CD4-positive, alpha-beta memory T cell (primary cell): ENCODE measurements at regions not wholly inside any gene's neighbourhood (a gene's known extent, or its start where the extent isn't known, plus 50 kb on each side); places are given as distances from the start of the nearest gene placed in this dataset.

Experiments used
- CTCF ChIA-PET: fragments of 350-600 bp; sonication (Branson Sonifier 250); formaldehyde crosslinking; loops from one replicate; lab custom pipeline; 2021; ENCODE audit warnings: inconsistent platforms; ENCODE audit not compliant: partially characterized antibody; lab: Charles Lee
- POLR2A ChIA-PET: fragments of 350-600 bp; sonication (Branson Sonifier 250); formaldehyde crosslinking; loops from one replicate; lab custom pipeline; 2021; ENCODE audit not compliant: partially characterized antibody; lab: Charles Lee
- DNase-seq, 5 donors: peaks; one replicate each; pipeline versions ENCODE4 v3.0.0 to v3.0.0-alpha.2; 2020 to 2022; ENCODE audit warnings: mixed read lengths in 1 of 5
- H3K27ac ChIP-seq: one replicate; pipeline ENCODE4 v1.7.0; 2013; ENCODE audit warnings: low read depth, low read length
- H3K27me3 ChIP-seq: 2 replicates; pipeline ENCODE4 v1.7.0; 2013; ENCODE audit warnings: mild to moderate bottlenecking, low read length, moderate library complexity; ENCODE audit not compliant: insufficient read depth
- H3K36me3 ChIP-seq: 2 replicates; pipeline ENCODE4 v1.7.0; 2013; ENCODE audit warnings: mild to moderate bottlenecking, low read length, moderate library complexity; ENCODE audit not compliant: insufficient read depth
- H3K4me1 ChIP-seq: 2 replicates; pipeline ENCODE4 v1.7.0; 2013; ENCODE audit warnings: mild to moderate bottlenecking, low read length, moderate library complexity; ENCODE audit not compliant: insufficient read depth
- H3K4me3 ChIP-seq, 2 donors: one replicate each; pipeline ENCODE4 v1.7.0; 2013; ENCODE audit warnings: low read length in 2 of 2, mild to moderate bottlenecking in 1 of 2
- H3K9me3 ChIP-seq, 2 donors: one replicate each; pipeline ENCODE4 v1.7.0; 2013; ENCODE audit warnings: low read length in 2 of 2, control low read depth in 1 of 2; ENCODE audit not compliant: control insufficient read depth in 1 of 2
- H3K27ac Mint-ChIP-seq, 7 donors: one replicate each; pipeline ENCODE4 v1.8.0; 2020 to 2021; ENCODE audit warnings: mixed read lengths in 7 of 7, mild to moderate bottlenecking in 6 of 7, inconsistent platforms in 3 of 7, moderate library complexity in 3 of 7
- H3K27me3 Mint-ChIP-seq, 2 donors: one replicate each; pipeline ENCODE4 v1.8.0; 2020 to 2021; ENCODE audit warnings: mixed read lengths in 2 of 2
- H3K36me3 Mint-ChIP-seq, 2 donors: one replicate each; pipeline ENCODE4 v1.8.0; 2020 to 2021; ENCODE audit warnings: mixed read lengths in 2 of 2, inconsistent platforms in 1 of 2, mild to moderate bottlenecking in 1 of 2
- H3K4me1 Mint-ChIP-seq, 4 donors: one replicate each; pipeline ENCODE4 v1.8.0; 2020 to 2021; ENCODE audit warnings: mixed read lengths in 4 of 4, mild to moderate bottlenecking in 1 of 4
- H3K4me3 Mint-ChIP-seq, 8 donors: one replicate each; pipeline ENCODE4 v1.8.0; 2020 to 2021; ENCODE audit warnings: mixed read lengths in 8 of 8, mild to moderate bottlenecking in 7 of 8, moderate library complexity in 6 of 8, inconsistent platforms in 3 of 8
- H3K9me3 Mint-ChIP-seq, 8 donors: one replicate each; pipeline ENCODE4 v1.8.0; 2020 to 2021; ENCODE audit warnings: mixed read lengths in 8 of 8, mild to moderate bottlenecking in 5 of 8, inconsistent platforms in 3 of 8, moderate library complexity in 1 of 8
- intact Hi-C: fragments of 100-400 bp; cut with micrococcal nuclease; formaldehyde crosslinking; loops from one replicate; pipeline ENCODE4 v1.15.1; 2023

DNA sequence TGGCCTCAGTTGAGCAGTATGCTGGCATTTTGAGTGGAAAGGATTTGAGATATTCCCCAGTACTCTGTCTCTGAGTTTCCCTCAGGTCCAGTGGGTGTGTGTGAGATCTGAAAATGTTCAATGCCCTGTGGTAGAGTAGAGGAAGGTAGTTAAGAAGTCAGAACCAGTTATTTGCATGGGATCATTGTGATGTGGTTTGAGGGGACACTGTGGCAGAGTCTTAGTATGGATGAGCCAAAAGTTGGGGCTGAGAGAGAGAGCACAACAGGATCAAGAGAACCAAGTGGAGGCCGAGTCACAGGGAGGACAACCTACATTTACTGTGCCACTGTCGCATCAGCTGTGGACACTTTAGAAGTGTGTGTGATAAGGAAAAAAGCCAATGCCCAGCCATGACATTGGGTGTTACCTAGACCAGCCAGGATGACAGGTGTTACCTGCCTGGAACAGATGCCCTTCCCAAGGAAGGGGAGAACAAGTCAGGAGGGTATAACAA lies 128.9 kb upstream of the IL12B start:
- Histone ChIP-seq H3K27ac (no peak overlapping the region), H3K27me3 (no peaks in the 10 kb centered on the region), H3K9me3 (no peaks in the 10 kb centered on the region), H3K36me3 (no peaks in the 10 kb centered on the region), H3K4me3 (no peak overlapping the region), H3K4me1 (peaks cover 8% of the 10 kb centered on the region)
- CTCF ChIA-PET, result interaction anchor here (0.9 kb wide), 1 partner anchor 9 kb away, joined by 3 read pairs; no protein-coding TSS in a partner anchor
- no peak for DNase-seq
- POLR2A ChIA-PET, result no interaction called here
- peaks cover 2 to 4% of the 10 kb centered on the region in 2 donors for H3K27me3 Mint-ChIP-seq
- H3K4me1 Mint-ChIP-seq, result peaks cover 15 to 30% (median 17%) of the 10 kb centered on the region in 4 donors
- no peak overlapping the region for H3K27ac Mint-ChIP-seq
- no peaks in the 10 kb centered on the region for H3K9me3 Mint-ChIP-seq
- no peaks in the 10 kb centered on the region for H3K36me3 Mint-ChIP-seq
- peak overlapping the region in 1 of 8 donors; percentile 49 for H3K4me3 Mint-ChIP-seq
- intact Hi-C loops, result no loop called here

DNA sequence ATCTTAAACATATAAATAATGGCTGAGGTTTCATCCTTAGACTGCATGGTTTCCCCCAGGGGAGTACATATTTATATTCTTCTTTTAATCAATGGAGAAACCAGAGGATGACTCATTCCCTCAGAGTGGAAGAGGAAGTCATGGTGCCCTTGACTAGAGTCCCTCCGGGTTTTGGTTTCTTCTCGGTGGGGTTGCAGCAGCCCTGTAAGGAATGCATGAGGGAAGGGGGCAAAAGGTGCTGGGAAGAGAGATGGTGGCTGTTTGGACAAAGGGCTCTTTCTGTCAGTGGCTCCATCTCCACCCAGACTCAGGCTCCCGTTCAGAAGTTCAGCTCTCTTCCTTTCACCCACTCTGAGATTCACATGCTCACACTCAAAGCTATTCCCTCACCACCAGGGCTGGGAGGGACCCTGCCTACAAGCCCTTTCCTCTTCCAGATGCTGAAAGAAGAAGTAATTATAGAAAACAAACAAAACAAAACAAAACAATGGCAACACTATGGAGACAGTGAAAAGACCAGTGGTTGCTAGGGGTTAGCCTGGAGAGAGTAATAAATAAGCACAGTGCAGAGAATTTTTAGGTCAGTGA lies 129.8 kb upstream of the IL12B start:
- H3K27me3 Mint-ChIP-seq, result peaks cover 0 to 4% of the 10 kb centered on the region in 2 donors

DNA sequence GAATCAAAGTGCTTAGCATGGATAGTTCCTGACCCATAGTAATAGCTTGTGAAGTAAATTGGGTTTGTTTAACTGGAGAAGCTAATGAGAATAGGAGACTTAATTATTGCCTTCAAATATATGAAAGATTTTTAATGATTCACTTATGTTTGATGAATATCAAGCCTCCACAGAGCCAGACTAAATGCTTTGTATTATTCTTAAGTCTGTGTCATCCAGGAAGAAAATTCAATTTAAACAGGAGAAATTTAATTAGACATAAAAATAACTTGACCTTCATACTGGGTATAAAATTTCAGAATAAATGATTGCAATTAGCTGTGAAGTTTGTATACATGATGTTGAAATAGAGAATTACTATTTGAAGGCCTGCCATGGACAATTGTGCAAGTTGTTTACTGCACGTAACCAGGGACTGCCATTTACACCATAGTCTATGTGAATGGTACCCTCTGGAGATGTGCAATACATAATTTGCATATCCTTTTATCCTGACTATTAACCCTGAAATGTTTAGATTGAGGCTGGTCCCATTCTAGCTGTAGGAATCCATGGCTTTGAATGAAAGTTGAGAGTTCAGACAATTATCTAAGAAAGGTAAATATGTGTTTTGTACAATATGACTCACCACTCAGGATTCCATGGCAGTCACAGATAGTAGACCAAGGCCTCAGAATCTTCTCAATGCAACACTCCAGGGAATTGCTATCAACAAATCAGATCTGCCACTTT lies 133.5 kb upstream of the IL12B start:
- H3K27me3 ChIP-seq, result no peaks in the 10 kb centered on the region
- no peak overlapping the region for H3K4me3 Mint-ChIP-seq
- CTCF ChIA-PET, result interaction anchor here (1.6 kb wide), 1 partner anchor 523 kb away, joined by 3 read pairs; no protein-coding TSS in a partner anchor
- no peaks in the 10 kb centered on the region for H3K9me3 Mint-ChIP-seq
- H3K36me3 ChIP-seq, result no peaks in the 10 kb centered on the region
- no peak overlapping the region for H3K27ac Mint-ChIP-seq
- no peak overlapping the region for H3K4me3 ChIP-seq
- H3K4me1 ChIP-seq, result peaks cover 9% of the 10 kb centered on the region
- no peak for DNase-seq
- no peaks in the 10 kb centered on the region for H3K9me3 ChIP-seq
- H3K27me3 Mint-ChIP-seq, result peaks cover 0 to 2% of the 10 kb centered on the region in 2 donors
- POLR2A ChIA-PET, result no interaction called here
- peaks cover 8 to 19% (median 17%) of the 10 kb centered on the region in 4 donors for H3K4me1 Mint-ChIP-seq
- no peak overlapping the region for H3K27ac ChIP-seq
- no peaks in the 10 kb centered on the region for H3K36me3 Mint-ChIP-seq
- intact Hi-C loops, result no loop called here

More for the DNA sequence above, 129.8 kb upstream of the IL12B start:
- Histone ChIP-seq H3K4me1 (peaks cover 8% of the 10 kb centered on the region), H3K27me3 (no peaks in the 10 kb centered on the region), H3K4me3 (no peak overlapping the region), H3K36me3 (no peaks in the 10 kb centered on the region), H3K27ac (no peak overlapping the region), H3K9me3 (no peaks in the 10 kb centered on the region)
- Mint-ChIP-seq H3K36me3 (no peaks in the 10 kb centered on the region), H3K4me3 (no peak overlapping the region), H3K9me3 (no peaks in the 10 kb centered on the region), H3K4me1 (peaks cover 15 to 30% (median 17%) of the 10 kb centered on the region in 4 donors), H3K27ac (peak overlapping the region in 2 of 7 donors; percentile 31 to 55)
- intact Hi-C loops, result no loop called here
- DNase-seq, result no peak
- ChIA-PET POLR2A (no interaction called here), CTCF (no interaction called here)

DNA sequence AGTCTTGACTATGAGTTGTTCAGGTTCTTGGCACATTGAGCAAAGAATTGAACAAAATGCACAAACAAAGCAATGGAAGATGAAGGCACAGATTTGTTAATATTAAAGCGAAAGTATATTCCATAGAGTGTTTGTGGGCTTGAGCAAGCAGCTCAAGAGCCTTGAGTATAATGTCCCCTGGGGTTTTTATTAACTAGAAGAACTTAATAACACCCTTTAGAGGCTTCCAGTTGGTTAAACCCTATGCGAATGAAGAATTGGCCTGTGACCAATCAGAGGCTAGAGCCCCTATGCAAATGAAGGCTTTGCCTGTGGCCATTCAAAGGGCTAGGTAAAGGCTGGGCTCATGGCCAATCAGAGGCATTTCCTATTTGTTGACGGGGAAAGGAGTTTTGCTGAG lies 135.3 kb upstream of the IL12B start:
- H3K27me3 ChIP-seq, result no peaks in the 10 kb centered on the region
- no peak overlapping the region for H3K4me3 ChIP-seq
- ChIA-PET POLR2A (no interaction called here), CTCF (interaction anchor here (1.2 to 1.6 kb wide), 2 partner anchors 21 to 521 kb away, joined by 3 read pairs; no protein-coding TSS in a partner anchor)
- Mint-ChIP-seq H3K4me1 (peaks cover 16 to 25% (median 24%) of the 10 kb centered on the region in 4 donors), H3K36me3 (no peaks in the 10 kb centered on the region), H3K27ac (no peak overlapping the region), H3K4me3 (no peak overlapping the region), H3K9me3 (no peaks in the 10 kb centered on the region), H3K27me3 (peaks cover 0 to 2% of the 10 kb centered on the region in 2 donors)
- no peaks in the 10 kb centered on the region for H3K36me3 ChIP-seq
- H3K9me3 ChIP-seq, result no peaks in the 10 kb centered on the region
- no peak for DNase-seq
- H3K27ac ChIP-seq, result no peak overlapping the region
- intact Hi-C loops, result no loop called here
- H3K4me1 ChIP-seq, result peaks cover 22% of the 10 kb centered on the region

DNA sequence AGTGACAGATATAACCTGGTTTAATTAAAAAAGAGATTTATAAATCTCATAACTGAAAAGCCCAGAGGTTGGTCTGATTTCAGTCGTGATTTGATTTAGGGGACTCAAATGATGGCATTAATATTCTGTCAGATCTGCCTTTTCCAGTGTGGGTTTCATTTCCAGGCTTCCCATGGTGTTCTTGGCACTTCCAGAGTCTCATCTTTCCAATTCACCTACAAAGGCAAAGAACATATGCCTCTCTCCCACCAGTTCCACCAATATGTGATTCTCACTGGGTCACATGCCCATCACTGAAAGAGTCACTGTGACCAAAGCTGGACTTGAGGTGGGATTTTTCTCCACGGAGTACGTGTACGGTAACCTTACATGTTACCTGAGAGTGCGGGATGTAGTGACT lies 137.4 kb upstream of the IL12B start:
- ChIA-PET POLR2A (no interaction called here), CTCF (interaction anchor here (0.6 kb wide), 1 partner anchor 206 kb away, joined by 3 read pairs; no protein-coding TSS in a partner anchor)
- H3K27ac ChIP-seq, result no peak overlapping the region
- intact Hi-C loops, result loop anchor here (2.0 kb wide), 1 partner anchor 55 kb away; no protein-coding TSS in a partner anchor
- no peaks in the 10 kb centered on the region for H3K9me3 ChIP-seq
- no peak overlapping the region for H3K4me3 Mint-ChIP-seq
- no peak for DNase-seq
- H3K36me3 ChIP-seq, result no peaks in the 10 kb centered on the region
- H3K27me3 ChIP-seq, result no peaks in the 10 kb centered on the region
- no peaks in the 10 kb centered on the region for H3K36me3 Mint-ChIP-seq
- H3K9me3 Mint-ChIP-seq, result no peaks in the 10 kb centered on the region
- no peaks in the 10 kb centered on the region for H3K27me3 Mint-ChIP-seq
- peaks cover 22% of the 10 kb centered on the region for H3K4me1 ChIP-seq
- H3K4me3 ChIP-seq, result no peak overlapping the region
- H3K4me1 Mint-ChIP-seq, result peaks cover 16 to 32% (median 24%) of the 10 kb centered on the region in 4 donors
- no peak overlapping the region for H3K27ac Mint-ChIP-seq

DNA sequence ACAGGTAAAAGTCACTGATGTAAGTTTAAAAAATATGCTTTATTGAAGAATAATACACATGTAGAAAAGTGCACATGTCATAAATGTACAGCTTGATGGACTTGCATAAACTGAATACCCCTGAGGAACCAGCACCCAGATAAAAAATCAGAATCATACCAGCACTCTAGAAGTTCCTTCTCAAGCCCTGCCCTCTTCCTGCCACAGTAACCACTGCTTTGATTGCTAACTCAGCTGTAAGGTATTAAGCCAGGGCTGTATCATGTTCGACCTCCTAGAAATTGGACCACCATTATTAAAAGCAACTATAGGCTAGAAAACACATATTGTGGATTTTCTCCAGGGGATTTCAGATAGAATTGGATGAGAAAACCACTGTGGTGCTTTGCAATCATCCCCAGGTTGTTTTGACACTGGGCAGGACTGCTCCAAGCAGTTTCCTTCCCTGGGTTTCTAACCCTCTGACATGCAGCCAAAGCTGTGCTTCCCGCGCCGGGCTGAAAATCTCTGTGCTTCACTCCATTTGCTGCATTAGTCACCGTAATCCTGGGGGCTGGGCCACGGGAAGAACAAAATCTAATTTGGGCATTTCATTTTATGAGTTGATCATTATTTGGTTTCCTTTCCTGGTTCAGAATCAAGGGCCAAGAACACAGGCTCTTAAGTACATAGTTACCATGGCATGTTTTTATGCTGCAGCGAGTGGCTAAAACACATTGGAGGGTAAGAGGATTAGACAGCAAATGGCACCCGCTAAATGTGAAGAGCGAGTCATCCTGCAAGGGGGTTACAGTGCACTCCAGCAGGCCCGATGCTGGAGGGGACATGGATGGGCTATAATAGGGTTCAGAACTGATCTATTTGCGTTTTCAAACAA lies 139.4 kb upstream of the IL12B start:
- intact Hi-C loops, result loop anchor here (1.0 to 2.0 kb wide), 2 partner anchors 57 to 138 kb away; no protein-coding TSS in a partner anchor
- Mint-ChIP-seq H3K27ac (peak overlapping the region in 5 of 7 donors; percentile 24 to 55 (median 42)), H3K4me1 (peaks cover 16 to 32% (median 24%) of the 10 kb centered on the region in 4 donors), H3K36me3 (peaks cover 0 to 4% of the 10 kb centered on the region in 2 donors), H3K27me3 (no peaks in the 10 kb centered on the region), H3K9me3 (peaks cover 3 to 13% (median 10%) of the 10 kb centered on the region in 8 donors), H3K4me3 (peak overlapping the region; percentile 44 to 75 (median 67))
- Histone ChIP-seq H3K36me3 (no peaks in the 10 kb centered on the region), H3K4me3 (peak overlapping the region in 1 of 2 donors; percentile 40), H3K4me1 (peaks cover 22% of the 10 kb centered on the region), H3K27ac (no peak overlapping the region), H3K9me3 (no peaks in the 10 kb centered on the region), H3K27me3 (no peaks in the 10 kb centered on the region)
- ChIA-PET POLR2A (no interaction called here), CTCF (interaction anchor here (1.1 kb wide), 1 partner anchor 518 kb away, joined by 3 read pairs; no protein-coding TSS in a partner anchor)
- peak; percentile 11 to 49 (median 38) for DNase-seq
